K562 (cell line): ENCODE measurements at regions not wholly inside any gene's neighbourhood (a gene's known extent, or its start where the extent isn't known, plus 50 kb on each side); places are given as distances from the start of the nearest gene placed in this dataset.

Source experiments
- ATAC-seq: fragments of 200-7000 bp; cut with Tn5 transposase; 3 replicates; pipeline ENCODE4 v1.9.1; 2020; ENCODE audit warnings: moderate library complexity
- BruUV-seq: library from RNA; stranded (reverse); fragments of 400-500 nt; replicated peaks from 2 replicates; lab custom pipeline; 2021; lab: Mats Ljungman, UMichigan
- CTCF ChIA-PET: fragments of 300-600 bp; formaldehyde crosslinking; extraction: SDS; loops from one replicate; lab custom pipeline; 2021; ENCODE audit warnings: low intra/inter-chr PET ratio; lab: Yijun Ruan, JAX
- POLR2A ChIA-PET: fragments of 300-600, 350-650 bp; sonication (Branson Sonifier 250); formaldehyde crosslinking; extraction: SDS; loops from one replicate; lab custom pipeline; 2021; ENCODE audit warnings: antibody characterized with exemption, inconsistent platforms; lab: Yijun Ruan, JAX
- DNase-seq, 4 experiments: peaks; one replicate each; pipeline versions ENCODE4 v3.0.0 to v3.0.0-alpha.2; 2011 to 2018; ENCODE audit warnings: low spot score in 3 of 4, mixed read lengths in 3 of 4; ENCODE audit errors: extremely low read depth in 1 of 4
- FAIRE-seq: peaks from 2 replicates; lab custom pipeline; 2011; peaks lifted over from hg19 to GRCh38; lab: Jason Lieb, UNC
- H2AFZ ChIP-seq: 2 replicates; pipeline ENCODE4 v1.6.0; 2011; ENCODE audit warnings: low read depth, low read length, control low read depth, inconsistent platforms
- H3K27ac ChIP-seq: fragments of 200-600 bp; 3 replicates; pipeline ENCODE4 v1.8.0; 2011; ENCODE audit warnings: low read depth, mild to moderate bottlenecking, control low read depth, inconsistent platforms, low read length, moderate library complexity, mixed read lengths; ENCODE audit errors: extremely low read depth
- H3K27me3 ChIP-seq, 2 experiments: fragments of 300-600 bp in 1 of 2; 2 replicates in 1 of 2; 3 replicates in 1 of 2; pipeline versions ENCODE4 v1.6.0 to v1.8.0; 2011; ENCODE audit warnings: inconsistent platforms in 2 of 2, low read length in 2 of 2, mild to moderate bottlenecking in 1 of 2, mixed read lengths in 1 of 2, moderate library complexity in 1 of 2; ENCODE audit not compliant: control insufficient read depth in 2 of 2, insufficient read depth in 2 of 2
- H3K36me3 ChIP-seq: fragments of 300-600 bp; 3 replicates; pipeline ENCODE4 v1.8.0; 2011; ENCODE audit warnings: mild to moderate bottlenecking, low read length, inconsistent platforms; ENCODE audit not compliant: control insufficient read depth, insufficient read depth
- H3K4me1 ChIP-seq, 2 experiments: fragments of 200-600 bp in 1 of 2; replicated peaks in 1 of 2; 2 replicates in 1 of 2; 3 replicates in 1 of 2; pipeline versions ENCODE4 v1.5.1 to v1.8.0; 2011; ENCODE audit warnings: inconsistent platforms in 2 of 2, low read length in 2 of 2, mild to moderate bottlenecking in 1 of 2, mixed read lengths in 1 of 2, moderate library complexity in 1 of 2; ENCODE audit not compliant: control insufficient read depth in 2 of 2, insufficient read depth in 2 of 2
- H3K4me2 ChIP-seq: 2 replicates; pipeline ENCODE4 v1.6.1; 2011; ENCODE audit warnings: low read length, control low read depth, inconsistent platforms, mixed read lengths; ENCODE audit not compliant: insufficient read depth
- H3K4me3 ChIP-seq: fragments of 200-600 bp; sonication (generic), shearing (Covaris generic); 2 replicates; pipeline ENCODE4 v1.5.1; 2016; ENCODE audit warnings: control low read depth, inconsistent platforms
- H3K79me2 ChIP-seq: fragments of 200-600 bp; 3 replicates; pipeline ENCODE4 v1.8.0; 2011; ENCODE audit warnings: low read length, inconsistent platforms; ENCODE audit not compliant: control insufficient read depth, insufficient read depth
- H3K9ac ChIP-seq, 2 experiments: 2 replicates each; pipeline versions ENCODE4 v1.6.0 to v1.6.1; 2011; ENCODE audit warnings: low read depth in 2 of 2, low read length in 2 of 2, control low read depth in 1 of 2, inconsistent platforms in 1 of 2, mild to moderate bottlenecking in 1 of 2, mixed read lengths in 1 of 2; ENCODE audit not compliant: insufficient read depth in 1 of 2
- H3K9me1 ChIP-seq: one replicate; pipeline ENCODE4 v1.6.0; 2011; ENCODE audit warnings: inconsistent platforms, mild to moderate bottlenecking, low read length, moderate library complexity; ENCODE audit not compliant: control insufficient read depth, insufficient read depth
- H3K9me3 ChIP-seq: replicated peaks from 2 replicates; pipeline ENCODE4 v1.5.1; 2011; ENCODE audit warnings: low read depth, low read length, inconsistent platforms; ENCODE audit not compliant: control insufficient read depth, insufficient read depth
- H4K20me1 ChIP-seq: replicated peaks from 2 replicates; pipeline ENCODE4 v1.6.1; 2011; ENCODE audit warnings: low read length, inconsistent platforms, mixed read lengths; ENCODE audit not compliant: control insufficient read depth, insufficient read depth
- ARID1B ChIP-seq: fragments of 450-650 bp; IDR thresholded peaks from 2 replicates; pipeline ENCODE4 v1.6.1; 2016; ENCODE audit warnings: antibody characterized with exemption, mild to moderate bottlenecking, inconsistent platforms
- ELF2 ChIP-seq: fragments of 250-450 bp; sonication (Bioruptor Pico); IDR thresholded peaks from 2 replicates; pipeline ENCODE4 v1.5.0; 2021; ENCODE audit warnings: mild to moderate bottlenecking
- MGA ChIP-seq: fragments of 450-650 bp; IDR thresholded peaks from 2 replicates; pipeline ENCODE4 v1.6.1; 2016; ENCODE audit warnings: mild to moderate bottlenecking, moderate library complexity
- RAD21 ChIP-seq, 2 experiments: fragments of 250-450 bp in 1 of 2; fragments of 450-650 bp in 1 of 2; sonication (Bioruptor Pico) in 1 of 2; formaldehyde crosslinking in 1 of 2; IDR thresholded peaks in 1 of 2; conservative IDR thresholded peaks in 1 of 2; 2 replicates each; pipeline versions ENCODE4 v1.4.0 to v1.8.0; 2020 to 2022; ENCODE audit warnings: mild to moderate bottlenecking in 2 of 2, moderate library complexity in 1 of 2
- SRSF9 ChIP-seq: fragments of 200-400 bp; formaldehyde crosslinking; IDR thresholded peaks from 2 replicates; pipeline ENCODE4 v1.6.1; 2017; ENCODE audit warnings: low read depth, low read length, borderline replicate concordance
- ZBTB26 ChIP-seq: fragments of 450-650 bp; formaldehyde crosslinking; IDR thresholded peaks from 2 replicates; pipeline ENCODE4 v1.4.0; 2022; ENCODE audit warnings: missing genetic modification characterization
- ZNF133 ChIP-seq: fragments of 250-450 bp; sonication (Bioruptor Pico); IDR thresholded peaks from 2 replicates; pipeline ENCODE4 v1.4.0; 2020; ENCODE audit warnings: mild to moderate bottlenecking
- WGBS: fragments of 100-300 bp; shearing (Covaris generic); methylation state at CpG from one replicate; pipeline ENCODE4 v1.1.6; 2016; ENCODE audit warnings: low coverage, mixed read lengths; ENCODE audit not compliant: insufficient coverage; ENCODE audit errors: missing lambda C conversion rate; 5-methylcytosine and 5-hydroxymethylcytosine counted together
- in situ Hi-C: fragments of 300-500 bp; cut with MboI; formaldehyde crosslinking; loops from 4 replicates; pipeline ENCODE4 v1.15.0; 2018; ENCODE audit warnings: inconsistent platforms, mixed read lengths
- intact Hi-C: fragments of 100-400 bp; cut with micrococcal nuclease; formaldehyde crosslinking; loops from 2 replicates; pipeline ENCODE4 v1.14.2; 2022

- ATAC-seq (peak; percentile 57), DNase-seq (peak; percentile 14 to 55 (median 21)), FAIRE-seq (peak; percentile 77)
- Histone ChIP-seq H3K79me2 (no peaks in the 10 kb centered on the region), H4K20me1 (no peaks in the 10 kb centered on the region), H2AFZ (peak overlapping the region; percentile 57), H3K27ac (peak overlapping the region; percentile 26; the same call in 1 of the 3 replicates), H3K36me3 (no peaks in the 10 kb centered on the region), H3K27me3 (no peaks in the 10 kb centered on the region), H3K4me1 (peaks cover 0 to 34% of the 10 kb centered on the region in 2 experiments; a peak in 3 of 5 replicates), H3K9me1 (no peaks in the 10 kb centered on the region), H3K4me3 (no peak overlapping the region), H3K9ac (0 out of 4 replicates have a peak overlapping the region, but pooled peaks of 1 of the 2 experiments have one; percentile 26), H3K9me3 (no peaks in the 10 kb centered on the region), H3K4me2 (peak overlapping the region; percentile 46; the same call in 1 of the 2 replicates)
- ChIA-PET CTCF (interaction anchor here (0.5 kb wide), 1 partner anchor 77 kb away, joined by 6 read pairs; no protein-coding TSS in a partner anchor), POLR2A (no interaction called here)
- in situ Hi-C loops = no loop called here
- intact Hi-C loops = loop anchor here (2.0 kb wide), 1 partner anchor 74 kb away; no protein-coding TSS in a partner anchor
- WGBS = 20% methylated on average over 9 of the region's 9 CpGs
- no TSS peak for BruUV-seq
- TF ChIP-seq ZBTB26 (no peak), ARID1B (0 out of 2 replicates have a peak, but pooled peaks have one; percentile 10), SRSF9 (no peak), ELF2 (CRISPR knock-in tag) (no peak), ZNF133 (CRISPR knock-in tag) (no peak), MGA (peak; percentile 35; the same call in 1 of the 2 replicates), RAD21 (CRISPR knock-in tag; conservative IDR thresholded peaks at IDR 0.05 in 1 of 2, IDR thresholded peaks at IDR 0.05 in 1 of 2) (0 out of 4 replicates have a peak, but pooled peaks have one; percentile 19 to 22)
Observed at GRCh38 chr3:124640635-124641306, 89.5 kb upstream of the UMPS start.
